CD1c-positive myeloid dendritic cell (primary cell): ENCODE measurements at regions not wholly inside any gene's neighbourhood (a gene's known extent, or its start where the extent isn't known, plus 50 kb on each side); places are given as distances from the start of the nearest gene placed in this dataset.

ENCODE experiments used
- DNase-seq: peaks from one replicate; pipeline ENCODE4 v3.0.0-alpha.2; 2016; ENCODE audit errors: extremely low spot score

DNA sequence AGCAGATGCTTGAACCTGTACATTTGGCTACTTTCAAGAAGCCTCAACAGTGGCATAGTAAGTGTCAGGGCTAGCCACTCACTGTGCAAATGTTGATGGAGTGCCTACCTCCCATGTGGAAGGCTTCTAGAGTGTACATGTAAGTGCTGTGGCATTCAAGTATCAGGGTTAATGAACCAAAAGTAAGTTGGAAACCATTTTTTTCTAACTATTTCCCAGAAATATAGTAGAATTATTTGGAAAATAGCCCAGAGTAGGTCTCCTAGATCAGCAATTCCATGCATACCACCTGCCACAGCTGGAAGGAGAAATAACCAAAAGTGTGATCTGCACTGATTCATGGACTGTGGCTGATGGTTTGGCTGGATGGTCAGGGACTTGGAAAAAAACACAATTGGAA is 53.3 kb downstream of the FOXD1 start:
- DNase-seq: no peak

DNA sequence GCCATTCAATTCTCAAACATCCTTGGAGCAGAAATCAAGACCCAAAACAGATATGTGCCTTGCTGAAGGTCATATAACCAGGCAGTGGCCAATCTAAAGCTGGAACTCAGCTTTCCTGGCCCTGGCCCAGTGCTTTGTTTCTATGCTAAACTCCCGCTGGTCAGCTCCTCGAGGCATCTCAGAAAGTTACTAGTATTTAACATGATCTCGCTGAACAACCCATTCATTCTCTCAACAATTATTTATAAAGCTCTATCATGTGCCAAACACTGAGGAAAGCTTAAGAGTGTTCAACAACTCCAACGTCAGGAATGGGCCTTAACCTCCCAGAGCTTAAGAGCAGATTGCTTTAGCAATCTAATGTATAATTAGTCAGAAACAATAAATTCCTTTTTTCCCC is 54.0 kb downstream of the FOXD1 start:
- DNase-seq: no peak

DNA sequence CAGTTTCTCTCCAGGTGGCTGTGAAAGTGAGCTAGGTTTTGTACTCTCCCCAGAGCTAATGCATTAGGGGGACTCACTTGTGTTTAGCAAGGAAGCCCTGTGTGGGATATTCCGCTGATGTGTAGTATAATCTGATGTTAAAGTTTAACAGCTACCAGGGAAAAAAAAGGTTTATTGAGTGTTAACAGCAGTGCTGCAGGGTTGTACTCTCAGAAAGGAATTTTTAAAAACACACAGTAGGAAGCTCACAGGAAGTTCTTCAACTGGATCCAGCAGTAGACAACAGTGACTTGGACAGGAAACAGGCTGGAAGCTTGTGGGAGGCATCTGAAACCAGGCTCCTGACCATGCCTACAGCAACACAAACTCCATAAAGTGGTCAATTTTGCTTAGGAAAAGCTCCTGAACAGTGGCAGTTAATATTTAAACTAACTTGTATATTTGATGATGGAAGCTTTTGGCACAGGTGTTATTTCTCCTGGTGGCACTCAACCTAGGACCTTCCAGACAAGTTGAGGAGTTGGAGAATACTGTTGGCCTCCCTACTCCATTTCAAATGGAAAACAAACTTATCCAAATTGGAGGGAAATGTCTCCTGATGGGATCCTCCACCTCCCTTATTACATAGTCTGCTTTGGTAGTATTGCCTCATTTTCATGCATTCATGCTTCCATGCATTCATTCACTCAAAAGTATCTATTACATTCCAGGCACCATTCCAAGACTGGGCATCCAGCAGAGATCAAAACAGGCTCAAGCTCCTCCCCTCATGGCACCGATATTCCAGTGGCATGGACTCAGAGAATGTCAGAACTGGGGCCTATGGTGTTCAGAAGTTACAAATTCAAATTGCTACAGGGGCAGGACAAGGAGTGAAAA is 54.7 kb downstream of the FOXD1 start:
- no peak for DNase-seq

GRCh38 chr5:73392775-73393174 is 55.8 kb downstream of the FOXD1 start:
- DNase-seq: no peak

DNA sequence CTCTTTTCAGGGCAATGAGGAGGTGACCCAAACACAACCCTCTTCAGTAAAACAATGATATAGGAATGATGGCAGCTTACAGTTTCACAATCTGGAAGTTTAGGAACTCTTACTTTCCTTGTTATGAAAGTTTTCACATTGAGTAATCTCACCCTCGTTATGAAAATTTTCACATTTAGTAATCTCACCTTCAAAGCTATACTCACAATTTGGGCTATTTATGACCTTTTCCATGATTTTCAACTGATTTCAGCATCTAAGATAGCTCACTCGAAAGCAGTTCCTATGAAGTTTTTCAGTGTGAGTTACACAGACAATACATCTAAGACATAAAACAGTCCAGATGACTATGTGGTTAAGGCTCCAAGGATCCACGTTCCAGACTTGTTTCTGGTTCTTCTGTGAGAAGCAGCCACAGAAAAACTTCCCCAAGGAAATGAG is 57.1 kb downstream of the FOXD1 start:
- DNase-seq: no peak

DNA sequence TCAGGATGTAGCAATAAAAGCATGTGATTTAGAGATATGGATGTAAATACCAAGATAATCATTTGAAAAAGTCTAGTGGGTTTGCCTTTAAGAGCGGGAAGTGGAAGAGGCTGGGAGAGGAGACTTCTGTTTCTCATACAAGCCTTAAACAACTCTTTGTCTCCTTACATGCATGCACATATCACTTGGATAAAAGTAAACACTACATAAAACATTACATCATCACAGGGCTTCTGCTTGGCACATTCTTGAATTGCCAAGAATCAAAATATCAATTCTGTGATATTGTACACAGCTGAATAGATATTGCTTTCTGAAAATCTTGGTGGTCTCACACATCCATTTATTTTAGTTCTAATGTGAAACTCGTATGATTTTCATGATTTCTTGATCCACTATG is 57.6 kb downstream of the FOXD1 start:
- no peak for DNase-seq

GRCh38 chr5:73388740-73389139 is 59.8 kb downstream of the FOXD1 start:
- no peak for DNase-seq

DNA sequence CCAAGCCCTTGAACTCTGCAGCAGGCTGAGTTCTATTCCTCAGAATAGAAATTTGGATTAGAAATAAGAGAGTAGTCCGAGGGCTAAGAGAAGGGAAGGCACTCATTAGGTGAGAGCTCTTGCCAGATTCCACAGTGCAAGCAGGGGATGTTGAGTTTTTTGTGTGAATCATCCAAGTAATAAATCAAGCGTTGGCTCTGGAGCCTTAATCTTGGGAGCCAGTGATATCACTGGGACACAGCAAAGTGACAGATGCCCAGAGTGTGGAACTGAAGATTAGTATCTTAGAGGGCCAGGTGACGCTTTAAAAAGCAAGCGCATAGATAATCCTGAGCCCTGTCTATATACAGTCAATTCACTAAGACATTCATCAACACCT is 60.3 kb downstream of the FOXD1 start:
- DNase-seq: no peak

GRCh38 chr5:73387601-73388305 is 60.8 kb downstream of the FOXD1 start:
- DNase-seq: no peak

DNA sequence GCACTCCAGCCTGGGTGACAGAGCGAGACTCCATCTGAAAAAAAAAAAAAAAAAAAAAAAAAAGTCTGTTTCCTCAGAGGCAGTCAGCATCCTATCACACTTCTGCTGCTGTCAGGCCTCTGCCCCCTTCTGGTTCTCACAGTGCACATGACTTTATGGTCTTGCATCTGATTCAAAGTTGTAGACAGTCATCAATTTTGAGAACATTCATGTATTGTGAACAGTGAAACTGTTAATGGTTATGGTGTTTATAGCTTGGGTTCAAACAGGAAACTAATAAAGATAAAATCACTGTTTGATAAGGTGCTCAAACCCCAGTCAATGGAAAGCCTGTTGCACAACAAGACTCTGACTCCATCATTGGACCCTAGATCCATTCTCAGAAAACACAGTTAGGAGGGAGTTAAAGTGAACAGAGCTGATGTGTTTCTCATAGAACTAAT is 61.4 kb downstream of the FOXD1 start:
- no peak for DNase-seq

- no peak for DNase-seq
These were observed 63.7 kb downstream of the FOXD1 start for GRCh38 chr5:73384861-73385260.

GRCh38 chr5:73382401-73382740 is 66.2 kb downstream of the FOXD1 start:
- no peak for DNase-seq

DNA sequence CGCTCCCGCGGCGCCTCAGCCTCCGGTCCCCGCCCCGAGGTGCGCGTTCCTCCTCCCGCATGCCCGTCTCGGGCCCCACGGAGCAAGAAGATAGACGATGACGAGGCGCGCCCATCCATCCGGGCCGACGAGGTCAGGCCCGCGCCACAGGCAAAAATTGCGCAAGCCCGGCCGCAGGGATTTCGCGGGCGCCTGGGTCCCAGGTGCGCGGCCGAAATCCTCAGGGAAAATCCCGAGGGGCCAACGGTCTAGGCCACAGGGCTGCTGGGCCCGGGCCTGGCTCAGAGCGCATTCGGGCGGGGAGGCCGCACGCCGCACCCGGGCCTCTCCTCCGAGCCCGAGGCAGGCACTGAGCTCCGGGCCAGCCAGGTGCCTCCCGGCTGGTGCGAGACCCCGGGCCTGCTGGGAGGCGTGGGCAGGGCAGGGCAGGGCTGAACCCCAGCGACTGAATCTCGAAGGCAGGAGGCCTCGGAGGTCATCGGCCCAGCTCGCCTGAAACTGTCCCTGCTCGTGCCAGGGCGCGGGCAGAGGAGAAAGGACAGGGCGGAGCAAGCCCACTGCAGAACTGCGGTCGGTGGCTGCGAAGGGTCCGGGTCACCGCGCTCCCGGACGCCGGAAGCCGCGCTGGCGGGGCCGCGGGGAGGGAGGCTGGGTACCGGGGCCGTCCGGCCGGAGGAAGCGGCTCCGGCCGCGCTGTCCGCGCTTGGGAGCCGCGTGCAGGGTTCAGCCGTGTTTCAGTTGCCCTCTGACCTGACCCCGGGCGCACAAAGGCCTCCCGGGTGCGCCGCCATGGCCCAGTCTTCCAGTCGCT is 66.8 kb downstream of the FOXD1 start:
- DNase-seq: no peak

DNA sequence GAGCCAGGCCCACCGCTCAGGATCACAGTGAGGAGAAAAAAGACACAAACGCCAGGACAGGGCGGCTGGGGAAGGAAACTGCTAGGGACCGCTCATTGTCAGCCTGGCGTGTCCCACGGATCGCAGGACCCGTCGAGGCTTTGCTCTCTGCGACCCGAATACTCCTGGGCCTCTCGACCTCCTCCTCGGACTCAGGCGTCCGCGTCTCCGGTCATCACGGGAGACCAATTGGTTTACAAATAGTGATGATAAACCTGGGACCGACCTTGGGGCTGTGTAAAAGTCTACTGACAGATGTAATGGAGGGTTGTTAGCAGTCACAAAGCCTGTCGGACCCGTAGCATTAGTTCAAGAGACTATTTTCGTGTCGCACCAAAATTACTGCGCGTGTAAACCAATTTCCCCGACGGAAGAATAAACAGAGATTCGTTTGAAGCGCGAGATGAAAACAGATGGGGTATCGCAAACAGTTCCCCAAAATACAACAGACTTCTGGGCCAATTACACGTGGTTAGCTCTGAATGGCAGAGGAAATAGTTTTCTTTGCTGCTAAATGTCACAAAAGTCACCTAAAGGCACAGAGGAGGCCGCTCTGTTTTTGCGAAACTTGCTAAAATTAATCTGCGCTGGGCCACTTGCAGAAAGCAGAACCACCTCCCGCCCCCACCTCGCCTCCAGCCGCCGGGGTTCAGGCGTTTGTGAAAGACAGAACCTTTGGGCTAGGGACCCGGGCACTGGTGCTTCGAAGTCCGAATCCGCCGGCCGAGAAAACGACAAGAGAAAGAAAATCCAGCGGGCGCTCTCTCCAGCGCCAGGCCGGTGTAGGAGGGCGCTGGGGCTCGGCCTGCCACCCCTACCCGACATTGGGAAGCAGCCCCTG is 67.6 kb downstream of the FOXD1 start:
- peak; percentile 58 for DNase-seq

DNA sequence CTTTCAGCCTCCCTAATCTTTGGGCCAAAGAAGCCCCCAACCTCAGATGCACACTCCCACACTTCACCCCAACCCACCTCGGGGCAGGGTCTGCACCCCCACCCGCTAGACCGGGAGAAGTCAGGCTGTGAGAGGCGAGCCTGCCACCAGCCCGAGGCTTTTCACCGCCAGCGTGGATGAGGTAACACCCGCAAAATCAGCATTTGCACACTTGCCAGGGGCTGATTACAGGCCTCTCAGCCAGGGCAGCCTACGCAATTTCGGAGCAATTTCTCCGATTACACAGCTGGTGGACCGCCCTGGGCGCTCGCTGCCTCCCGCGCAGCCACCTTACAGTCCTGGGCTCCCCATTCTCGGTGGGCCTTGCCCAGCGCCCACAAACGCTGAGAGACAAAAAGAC is 68.5 kb downstream of the FOXD1 start:
- no peak for DNase-seq

GRCh38 chr5:73379435-73379834 is 69.1 kb downstream of the FOXD1 start:
- DNase-seq: no peak

DNA sequence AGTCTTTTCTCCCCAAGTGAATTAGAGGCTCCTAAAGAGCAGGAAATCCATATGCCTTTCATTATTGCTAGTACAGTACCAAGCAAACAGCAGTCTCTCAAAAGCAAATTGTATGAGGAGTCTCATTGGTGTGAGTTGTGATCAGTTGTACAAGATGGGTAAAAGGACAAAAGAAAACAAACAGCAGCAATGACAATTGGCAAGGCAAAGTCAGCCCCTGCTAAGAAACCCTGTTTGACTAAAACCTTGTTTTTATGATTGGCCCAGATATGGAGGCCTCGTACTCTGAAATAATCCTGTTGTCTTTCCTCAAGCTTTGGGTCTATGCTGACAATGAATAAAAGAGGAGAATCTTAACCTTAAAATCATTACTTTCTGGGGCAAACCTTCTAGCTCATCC is 69.8 kb downstream of the FOXD1 start:
- DNase-seq: no peak

- DNase-seq: no peak
These were observed 70.5 kb downstream of the FOXD1 start for GRCh38 chr5:73378070-73378469.

- DNase-seq: no peak
These were observed 71.9 kb downstream of the FOXD1 start for GRCh38 chr5:73376618-73377170.

DNA sequence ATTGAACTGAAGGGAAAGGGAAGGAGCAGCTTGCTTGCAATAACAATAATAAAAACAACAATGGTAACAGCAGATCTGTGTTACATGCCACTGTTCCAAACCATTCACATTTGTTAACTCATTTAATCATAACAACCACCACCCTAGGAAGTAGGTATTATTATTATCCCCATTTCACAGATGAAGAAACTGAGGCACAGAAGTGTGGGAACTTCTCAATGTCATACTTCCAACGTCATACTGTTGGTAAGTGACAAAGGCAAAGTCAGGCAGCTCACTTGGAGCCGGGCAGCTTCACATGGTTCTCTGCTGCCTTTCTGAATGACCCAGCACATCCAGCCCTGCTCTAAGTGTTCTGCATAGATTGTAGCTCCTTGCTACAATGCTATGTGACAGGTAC is 72.6 kb downstream of the FOXD1 start:
- DNase-seq: no peak

DNA sequence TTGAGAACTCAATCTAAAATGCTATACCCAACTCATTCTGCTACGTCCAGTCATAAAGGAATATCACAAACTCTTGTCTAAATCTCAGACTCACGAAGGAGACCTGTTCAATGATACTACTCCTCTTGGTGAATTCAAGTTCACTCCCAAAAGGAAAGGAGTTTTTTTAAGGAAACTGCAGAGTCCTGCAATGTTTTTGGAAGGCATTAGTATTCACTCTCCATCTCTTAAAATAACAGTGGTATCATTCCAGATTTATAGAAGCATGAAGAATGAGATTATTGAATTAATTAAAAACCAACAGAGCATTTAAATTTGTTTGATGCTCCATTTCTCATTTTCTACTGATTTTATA is 73.4 kb downstream of the FOXD1 start:
- DNase-seq: no peak
